ENCODE measurements at regions not wholly inside any gene's neighbourhood (a gene's known extent, or its start where the extent isn't known, plus 50 kb on each side); places are given as distances from the start of the nearest gene placed in this dataset.

DNA sequence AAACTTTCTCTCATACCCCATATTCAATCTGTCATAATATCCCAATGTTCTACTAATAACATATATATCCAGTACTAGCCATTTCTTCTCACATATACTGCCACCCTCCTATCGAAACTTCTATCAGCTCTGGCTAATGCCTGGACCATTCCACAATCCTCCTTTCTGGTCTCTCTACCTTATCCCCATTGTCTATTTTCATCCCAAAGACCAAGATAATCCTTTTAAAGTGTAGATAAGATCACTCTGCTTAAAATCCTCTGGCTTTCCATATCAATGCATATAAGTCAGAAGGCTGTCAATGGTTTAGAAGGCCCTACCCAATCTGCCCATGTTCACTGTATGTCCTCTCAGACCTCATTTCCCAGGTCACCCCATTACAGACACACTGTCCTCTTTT is 229.6 kb downstream of the ZEB2 start:
- TF ChIP-seq, protein P1, sequence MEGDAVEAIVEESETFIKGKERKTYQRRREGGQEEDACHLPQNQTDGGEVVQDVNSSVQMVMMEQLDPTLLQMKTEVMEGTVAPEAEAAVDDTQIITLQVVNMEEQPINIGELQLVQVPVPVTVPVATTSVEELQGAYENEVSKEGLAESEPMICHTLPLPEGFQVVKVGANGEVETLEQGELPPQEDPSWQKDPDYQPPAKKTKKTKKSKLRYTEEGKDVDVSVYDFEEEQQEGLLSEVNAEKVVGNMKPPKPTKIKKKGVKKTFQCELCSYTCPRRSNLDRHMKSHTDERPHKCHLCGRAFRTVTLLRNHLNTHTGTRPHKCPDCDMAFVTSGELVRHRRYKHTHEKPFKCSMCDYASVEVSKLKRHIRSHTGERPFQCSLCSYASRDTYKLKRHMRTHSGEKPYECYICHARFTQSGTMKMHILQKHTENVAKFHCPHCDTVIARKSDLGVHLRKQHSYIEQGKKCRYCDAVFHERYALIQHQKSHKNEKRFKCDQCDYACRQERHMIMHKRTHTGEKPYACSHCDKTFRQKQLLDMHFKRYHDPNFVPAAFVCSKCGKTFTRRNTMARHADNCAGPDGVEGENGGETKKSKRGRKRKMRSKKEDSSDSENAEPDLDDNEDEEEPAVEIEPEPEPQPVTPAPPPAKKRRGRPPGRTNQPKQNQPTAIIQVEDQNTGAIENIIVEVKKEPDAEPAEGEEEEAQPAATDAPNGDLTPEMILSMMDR (IDR thresholded peaks at IDR 0.05; ENCODE audit: insufficient read depth, low read depth, low read length): no peak
- no peak overlapping the region for H3K4me3 ChIP-seq (ENCODE audit: low read depth, low read length)
- DNase-seq (ENCODE audit: low read depth): no peak

DNA sequence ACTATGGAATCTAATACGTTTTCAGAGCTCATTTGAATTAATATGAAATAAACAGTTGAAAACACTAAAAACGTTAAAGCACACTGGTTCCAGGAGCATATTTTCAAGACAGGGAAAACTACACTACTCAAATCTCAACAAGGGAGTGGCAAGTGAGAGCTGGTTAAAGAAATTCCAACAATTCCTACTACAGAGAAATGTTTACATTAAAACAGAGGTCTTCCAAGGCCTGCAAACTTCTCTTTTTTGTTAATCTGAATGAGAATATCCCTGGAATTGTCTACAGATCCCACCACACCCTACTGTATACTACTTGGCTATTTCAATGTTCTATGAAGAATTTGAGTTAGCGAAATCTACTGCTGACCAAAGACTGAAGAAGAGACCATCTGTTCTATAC is 231.5 kb downstream of the ZEB2 start:
- H3K4me3 ChIP-seq (ENCODE audit: low read depth, low read length): no peak overlapping the region
- DNase-seq (ENCODE audit: low read depth): peak; percentile 21
- TF ChIP-seq, protein P1 (IDR thresholded peaks at IDR 0.05; ENCODE audit: insufficient read depth, low read depth, low read length): no peak

DNA sequence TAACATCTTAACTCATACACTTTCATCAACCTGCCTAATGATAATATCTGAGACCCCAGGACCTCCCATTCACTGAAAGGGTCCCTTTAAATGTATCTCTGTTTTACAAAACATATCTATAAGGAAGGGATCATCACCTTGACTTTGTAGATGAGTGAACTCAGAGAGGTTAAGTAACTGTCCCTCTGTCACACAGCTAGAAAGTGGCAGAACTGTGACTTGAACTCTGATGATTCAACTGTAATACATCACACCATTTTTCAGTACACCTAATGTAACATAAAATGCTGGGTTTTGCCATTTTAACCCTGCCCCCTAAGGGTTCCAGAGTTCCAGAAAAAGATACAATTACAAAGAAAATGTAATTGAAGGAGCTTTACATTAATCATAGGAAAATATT is 234.6 kb downstream of the ZEB2 start:
- TF ChIP-seq, protein P1 (IDR thresholded peaks at IDR 0.05; ENCODE audit: insufficient read depth, low read depth, low read length): no peak
- H3K4me3 ChIP-seq (ENCODE audit: low read depth, low read length): no peak overlapping the region
- DNase-seq (ENCODE audit: low read depth): no peak

DNA sequence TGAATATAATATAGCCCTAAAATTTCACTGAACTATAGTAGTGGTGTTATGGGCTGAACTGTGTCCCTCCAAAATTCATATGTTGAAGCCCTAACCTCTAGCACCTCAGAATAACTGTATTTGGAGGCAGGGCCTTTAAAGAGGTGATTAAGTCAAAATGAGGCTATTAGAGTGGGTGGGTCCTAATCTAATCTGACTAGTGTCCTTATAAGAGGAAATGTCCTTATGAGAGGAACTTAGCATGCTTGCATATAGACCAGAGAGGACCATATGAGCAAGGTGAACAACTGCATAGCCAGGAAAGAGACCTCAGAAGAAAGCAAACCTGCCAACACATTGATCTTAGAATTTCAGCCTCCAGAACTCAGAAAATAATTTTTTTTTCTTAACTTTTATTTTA is 238.4 kb downstream of the ZEB2 start:
- no peak overlapping the region for H3K4me3 ChIP-seq (ENCODE audit: low read depth, low read length)
- DNase-seq (ENCODE audit: low read depth): no peak
- TF ChIP-seq, protein P1 (IDR thresholded peaks at IDR 0.05; ENCODE audit: insufficient read depth, low read depth, low read length): no peak

DNA sequence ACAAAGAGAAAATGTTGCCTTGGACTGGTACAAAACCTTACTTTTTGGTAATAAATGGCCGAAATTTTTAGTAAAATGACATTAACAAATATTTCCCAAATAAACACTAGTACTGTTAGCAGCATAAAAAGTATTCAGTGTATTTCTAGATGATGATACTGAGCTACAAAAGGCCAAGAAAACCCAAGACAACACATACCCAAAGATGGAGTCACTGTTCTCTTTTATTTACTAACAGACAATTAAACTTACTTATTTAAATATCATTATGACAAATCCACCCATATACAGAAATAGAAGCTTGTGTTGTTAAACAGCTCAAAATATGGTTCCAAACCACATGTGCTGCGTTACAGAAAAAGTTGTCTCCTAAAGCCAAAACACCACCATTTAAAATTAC is 239.9 kb downstream of the ZEB2 start:
- TF ChIP-seq, protein P1 (IDR thresholded peaks at IDR 0.05; ENCODE audit: insufficient read depth, low read depth, low read length): no peak
- DNase-seq (ENCODE audit: low read depth): no peak
- H3K4me3 ChIP-seq (ENCODE audit: low read depth, low read length): no peak overlapping the region

DNA sequence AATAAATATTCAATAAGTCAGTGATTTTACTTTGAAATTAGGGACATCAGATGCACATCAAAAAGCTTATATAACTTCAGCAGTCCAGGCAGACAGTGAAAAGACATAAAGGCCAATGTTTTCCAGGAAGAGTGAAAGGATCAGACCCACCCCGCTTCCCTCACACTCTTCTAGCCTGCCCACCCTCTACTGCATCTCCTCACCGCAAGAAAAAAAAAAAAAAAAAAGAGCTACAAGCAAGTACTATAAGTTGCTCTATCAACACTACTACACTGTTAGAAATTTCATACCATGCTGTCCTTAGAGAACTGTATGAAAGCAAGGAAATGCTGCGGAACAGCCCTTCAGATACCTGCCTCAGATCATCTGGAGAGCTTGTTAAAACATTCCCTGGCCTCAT is 240.8 kb downstream of the ZEB2 start:
- H3K4me3 ChIP-seq (ENCODE audit: low read depth, low read length): no peak overlapping the region
- DNase-seq (ENCODE audit: low read depth): no peak
- TF ChIP-seq, protein P1 (IDR thresholded peaks at IDR 0.05; ENCODE audit: insufficient read depth, low read depth, low read length): no peak

DNA sequence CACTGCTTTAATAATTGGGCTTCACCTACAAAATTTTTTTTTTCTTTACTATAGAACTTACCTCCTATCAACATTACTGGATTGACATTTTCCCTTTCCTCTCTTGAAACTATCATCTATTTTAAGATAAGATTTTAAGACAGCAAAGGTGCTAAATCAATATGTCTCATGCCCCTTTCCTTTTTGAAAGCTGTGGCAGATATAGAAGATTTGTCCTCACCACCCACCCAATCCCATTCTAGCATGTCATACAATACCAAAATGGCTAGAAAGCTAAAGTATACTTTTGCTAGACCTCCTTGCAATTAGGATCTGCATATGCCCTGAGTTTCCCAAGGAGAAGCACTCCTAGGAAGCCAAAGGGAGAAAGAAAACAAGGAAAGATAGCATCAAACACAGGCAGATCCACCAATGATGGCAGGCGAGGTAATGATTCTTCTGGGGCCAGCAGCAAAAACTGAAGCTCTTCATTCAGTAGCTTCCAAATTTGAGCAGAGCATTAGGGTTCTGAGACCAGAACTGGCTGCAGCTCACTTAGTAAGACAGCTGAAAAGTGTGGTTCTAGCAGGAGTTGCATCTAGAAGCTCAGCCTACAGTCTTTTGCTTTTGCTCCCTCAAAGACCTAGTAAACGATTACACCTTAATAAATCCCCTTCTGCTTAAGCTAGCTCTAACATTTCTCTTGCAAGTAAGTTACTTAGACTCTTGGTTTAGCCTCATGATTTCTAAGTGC is 242.1 kb downstream of the ZEB2 start:
- H3K4me3 ChIP-seq (ENCODE audit: low read depth, low read length): no peak overlapping the region
- DNase-seq (ENCODE audit: low read depth): no peak
- TF ChIP-seq, protein P1 (IDR thresholded peaks at IDR 0.05; ENCODE audit: insufficient read depth, low read depth, low read length): no peak

Data from fibroblast of villous mesenchyme (primary cell).